ENCODE measurements at regions not wholly inside any gene's neighbourhood (a gene's known extent, or its start where the extent isn't known, plus 50 kb on each side); places are given as distances from the start of the nearest gene placed in this dataset.

DNA sequence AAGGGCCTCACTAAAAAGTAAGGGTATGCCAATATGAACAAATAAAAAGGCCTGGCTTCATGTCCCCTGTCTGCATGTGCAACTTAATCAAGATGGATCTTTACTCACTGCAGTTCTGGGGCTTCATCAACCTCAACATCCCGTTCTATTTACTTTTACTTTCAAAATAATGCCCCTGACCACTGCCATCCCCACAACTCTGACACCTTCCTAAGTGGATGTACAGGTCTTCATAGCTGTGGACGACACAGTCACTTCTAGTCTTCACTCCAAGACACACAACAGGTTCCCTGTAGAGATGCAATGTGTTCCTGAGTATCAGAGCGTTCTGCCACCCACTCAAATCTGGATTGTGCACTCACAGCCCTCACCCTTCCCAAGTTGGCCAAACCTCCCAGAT is 136.1 kb downstream of the ENC1 start:
- CTCF ChIA-PET = no interaction called here
- H3K4me3 ChIP-seq (ENCODE audit: low read depth, low read length) = no peak overlapping the region
- POLR2A ChIA-PET = no interaction called here
- no peaks in the 10 kb centered on the region for H3K36me3 ChIP-seq (ENCODE audit: control insufficient read depth, insufficient read depth, low read length)
- H3K27me3 ChIP-seq (ENCODE audit: control insufficient read depth, insufficient read depth, low read length) = no peaks in the 10 kb centered on the region
- TF ChIP-seq, protein P1, sequence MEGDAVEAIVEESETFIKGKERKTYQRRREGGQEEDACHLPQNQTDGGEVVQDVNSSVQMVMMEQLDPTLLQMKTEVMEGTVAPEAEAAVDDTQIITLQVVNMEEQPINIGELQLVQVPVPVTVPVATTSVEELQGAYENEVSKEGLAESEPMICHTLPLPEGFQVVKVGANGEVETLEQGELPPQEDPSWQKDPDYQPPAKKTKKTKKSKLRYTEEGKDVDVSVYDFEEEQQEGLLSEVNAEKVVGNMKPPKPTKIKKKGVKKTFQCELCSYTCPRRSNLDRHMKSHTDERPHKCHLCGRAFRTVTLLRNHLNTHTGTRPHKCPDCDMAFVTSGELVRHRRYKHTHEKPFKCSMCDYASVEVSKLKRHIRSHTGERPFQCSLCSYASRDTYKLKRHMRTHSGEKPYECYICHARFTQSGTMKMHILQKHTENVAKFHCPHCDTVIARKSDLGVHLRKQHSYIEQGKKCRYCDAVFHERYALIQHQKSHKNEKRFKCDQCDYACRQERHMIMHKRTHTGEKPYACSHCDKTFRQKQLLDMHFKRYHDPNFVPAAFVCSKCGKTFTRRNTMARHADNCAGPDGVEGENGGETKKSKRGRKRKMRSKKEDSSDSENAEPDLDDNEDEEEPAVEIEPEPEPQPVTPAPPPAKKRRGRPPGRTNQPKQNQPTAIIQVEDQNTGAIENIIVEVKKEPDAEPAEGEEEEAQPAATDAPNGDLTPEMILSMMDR (IDR thresholded peaks at IDR 0.05; ENCODE audit: insufficient read depth, low read depth, low read length) = no peak
- DNase-seq (ENCODE audit: low read depth) = no peak

DNA sequence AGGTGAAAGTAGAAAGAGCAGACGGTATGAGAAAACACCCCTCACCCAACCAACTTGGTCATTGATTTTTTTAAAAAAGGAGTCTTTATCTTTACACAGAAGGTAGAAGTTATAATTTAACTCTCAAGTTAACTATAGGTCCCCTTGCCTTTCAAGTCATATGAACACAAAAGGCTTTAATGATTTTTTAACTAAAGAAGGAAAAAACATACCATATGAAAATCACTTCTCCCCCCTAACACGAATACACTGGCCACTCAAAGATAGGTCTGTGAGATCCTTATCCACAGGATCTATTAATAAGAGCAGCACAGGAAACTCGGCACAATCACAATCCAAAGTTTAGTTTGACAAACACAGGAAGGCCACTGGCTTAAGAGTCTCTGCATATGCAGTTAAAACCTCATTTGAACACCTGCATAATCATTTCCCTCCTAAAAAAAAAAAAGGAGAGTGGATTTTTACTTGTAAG is 138.0 kb downstream of the ENC1 start:
- no peak for DNase-seq (ENCODE audit: low read depth)
- H3K36me3 ChIP-seq (ENCODE audit: control insufficient read depth, insufficient read depth, low read length) = no peaks in the 10 kb centered on the region
- H3K4me3 ChIP-seq (ENCODE audit: low read depth, low read length) = no peak overlapping the region
- CTCF ChIA-PET = no interaction called here
- POLR2A ChIA-PET = no interaction called here
- TF ChIP-seq, protein P1 (IDR thresholded peaks at IDR 0.05; ENCODE audit: insufficient read depth, low read depth, low read length) = no peak
- H3K27me3 ChIP-seq (ENCODE audit: control insufficient read depth, insufficient read depth, low read length) = no peaks in the 10 kb centered on the region

DNA sequence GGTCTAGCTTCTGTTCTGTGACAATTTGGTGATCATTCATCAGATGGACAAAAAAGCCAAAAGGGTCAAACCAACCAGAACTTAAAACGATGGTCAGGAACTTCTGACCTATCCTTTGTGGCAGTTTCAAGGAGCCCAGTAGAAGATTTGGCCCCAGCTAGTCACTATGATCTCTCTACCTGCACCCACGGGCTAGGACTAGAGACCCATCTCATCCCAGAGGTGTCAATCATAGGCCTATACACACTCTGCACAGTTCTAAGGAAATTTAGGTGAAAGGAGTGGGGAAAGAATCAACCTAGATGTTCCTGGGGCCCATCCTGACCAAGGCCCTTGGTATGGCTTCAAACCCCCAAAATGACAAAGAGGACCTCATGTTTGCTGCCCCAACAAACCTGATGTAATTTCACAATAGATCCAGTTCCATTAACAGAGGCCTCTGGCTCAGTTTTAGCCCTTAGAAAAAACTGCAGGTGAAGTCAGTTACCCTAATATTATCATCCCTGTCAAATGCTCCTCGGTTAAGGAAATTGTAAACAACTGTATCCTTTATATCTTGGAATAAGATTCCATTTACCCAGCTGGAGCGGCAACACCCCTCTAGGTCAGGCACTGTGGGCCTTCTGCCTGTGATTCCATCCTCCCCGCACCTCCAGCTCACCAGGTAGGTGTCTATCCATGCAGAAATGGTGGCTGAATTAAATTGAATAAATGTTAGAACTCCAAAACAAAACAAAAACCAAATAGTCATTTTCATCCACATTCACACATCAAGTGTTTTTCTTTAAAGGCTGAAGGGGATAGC is 138.7 kb downstream of the ENC1 start:
- Histone ChIP-seq H3K27me3 (ENCODE audit: control insufficient read depth, insufficient read depth, low read length) (no peaks in the 10 kb centered on the region), H3K36me3 (ENCODE audit: control insufficient read depth, insufficient read depth, low read length) (no peaks in the 10 kb centered on the region), H3K4me3 (ENCODE audit: low read depth, low read length) (no peak overlapping the region)
- ChIA-PET CTCF (interaction anchor here (0.6 to 1.0 kb wide), 2 partner anchors 9 to 30 kb away, joined by 3 read pairs; no protein-coding TSS in a partner anchor), POLR2A (no interaction called here)
- TF ChIP-seq, protein P1 (IDR thresholded peaks at IDR 0.05; ENCODE audit: insufficient read depth, low read depth, low read length) = no peak
- DNase-seq (ENCODE audit: low read depth) = no peak

DNA sequence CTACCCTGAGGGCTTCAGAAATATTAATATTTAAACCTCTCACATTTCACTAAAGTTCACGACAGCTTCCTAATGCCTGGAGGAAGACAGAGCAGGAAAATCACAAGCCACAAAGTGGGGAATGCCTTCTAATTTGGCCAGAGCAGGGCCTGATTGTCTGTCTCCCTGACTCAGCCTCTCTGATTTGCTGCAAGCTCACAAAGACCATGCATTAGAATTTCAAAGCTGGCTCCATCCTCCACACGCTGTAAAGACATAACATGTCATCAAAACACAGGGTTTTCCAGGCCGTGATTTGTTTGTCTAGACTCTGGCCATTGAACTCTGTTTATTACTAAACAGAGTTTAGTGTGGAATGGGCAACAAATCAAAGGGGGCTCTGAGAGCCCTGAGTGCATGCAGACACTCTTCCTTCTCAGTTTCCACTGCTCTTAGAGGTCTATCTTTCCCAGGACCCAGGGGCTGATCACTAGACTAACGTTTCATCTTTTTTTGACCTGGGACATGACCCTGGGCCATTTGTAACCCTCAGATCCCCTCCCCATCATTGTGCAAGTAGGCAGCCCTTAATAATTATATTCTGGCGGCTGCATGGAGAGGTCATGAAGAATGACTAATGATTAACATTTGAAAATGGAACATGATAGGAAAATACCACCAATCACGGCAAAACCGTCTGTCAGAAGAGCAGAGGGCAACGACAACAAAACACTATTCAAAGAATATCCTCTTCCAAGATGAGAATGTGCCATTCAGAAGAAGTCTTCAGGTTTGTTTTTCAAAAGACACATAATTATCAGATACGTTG is 140.2 kb downstream of the ENC1 start:
- ChIA-PET POLR2A (interaction anchor here (0.7 kb wide), 1 partner anchor 138 kb away, joined by 18 read pairs; no protein-coding TSS in a partner anchor), CTCF (interaction anchor here (1.0 kb wide), 2 partner anchors 10 to 13 kb away, joined by 3 read pairs; no protein-coding TSS in a partner anchor)
- no peaks in the 10 kb centered on the region for H3K36me3 ChIP-seq (ENCODE audit: control insufficient read depth, insufficient read depth, low read length)
- no peaks in the 10 kb centered on the region for H3K27me3 ChIP-seq (ENCODE audit: control insufficient read depth, insufficient read depth, low read length)
- TF ChIP-seq, protein P1 (IDR thresholded peaks at IDR 0.05; ENCODE audit: insufficient read depth, low read depth, low read length) = no peak
- no peak for DNase-seq (ENCODE audit: low read depth)
- H3K4me3 ChIP-seq (ENCODE audit: low read depth, low read length) = no peak overlapping the region

All from BJ (cell line).